Hepatocyte (in vitro differentiated cells): ENCODE measurements at regions not wholly inside any gene's neighbourhood (a gene's known extent, or its start where the extent isn't known, plus 50 kb on each side); places are given as distances from the start of the nearest gene placed in this dataset.

Experiments used
- DNase-seq: peaks from one replicate; pipeline ENCODE4 v3.0.0-alpha.2; 2016; ENCODE audit warnings: low spot score
- H2AFZ ChIP-seq: fragments of 200-600 bp; sonication (generic); 2 replicates; pipeline ENCODE4 v1.6.0; 2016; ENCODE audit warnings: antibody characterized with exemption, mild to moderate bottlenecking
- H3K27ac ChIP-seq: fragments of 200-600 bp; sonication (generic); 2 replicates; pipeline ENCODE4 v1.5.1; 2016; ENCODE audit warnings: mild to moderate bottlenecking
- H3K27me3 ChIP-seq: fragments of 200-600 bp; sonication (generic); 2 replicates; pipeline ENCODE4 v1.6.1; 2016
- H3K36me3 ChIP-seq: fragments of 200-600 bp; sonication (generic); replicated peaks from 2 replicates; pipeline ENCODE4 v1.5.1; 2016; ENCODE audit warnings: low read depth; ENCODE audit not compliant: insufficient read depth
- H3K4me1 ChIP-seq: fragments of 200-600 bp; sonication (generic); 2 replicates; pipeline ENCODE4 v1.5.1; 2016; ENCODE audit warnings: mild to moderate bottlenecking, moderate library complexity; ENCODE audit not compliant: insufficient read depth
- H3K4me2 ChIP-seq: fragments of 200-600 bp; sonication (generic); 2 replicates; pipeline ENCODE4 v1.6.0; 2016
- H3K4me3 ChIP-seq: fragments of 200-600 bp; sonication (generic); 2 replicates; pipeline ENCODE4 v1.5.1; 2016; ENCODE audit warnings: mild to moderate bottlenecking
- H3K79me2 ChIP-seq: fragments of 200-600 bp; sonication (generic); 2 replicates; pipeline ENCODE4 v1.6.0; 2017; ENCODE audit warnings: mild to moderate bottlenecking
- H3K9me2 ChIP-seq: fragments of 200-600 bp; sonication (generic); replicated peaks from 2 replicates; pipeline ENCODE4 v1.6.0; 2017; ENCODE audit warnings: mild to moderate bottlenecking; ENCODE audit not compliant: insufficient read depth
- H3K9me3 ChIP-seq: fragments of 200-600 bp; sonication (generic); 2 replicates; pipeline ENCODE4 v1.5.1; 2016; ENCODE audit warnings: low read depth, mild to moderate bottlenecking
- H4K20me1 ChIP-seq: fragments of 200-600 bp; sonication (generic); 2 replicates; pipeline ENCODE4 v1.6.0; 2016; ENCODE audit warnings: mild to moderate bottlenecking; ENCODE audit not compliant: insufficient read depth, poor library complexity, severe bottlenecking
- EZH2 ChIP-seq: fragments of 200-600 bp; sonication (generic); IDR thresholded peaks from 2 replicates; pipeline ENCODE4 v1.6.1; 2016; ENCODE audit warnings: antibody characterized with exemption, mild to moderate bottlenecking, borderline replicate concordance
- EZH2phosphoT487 ChIP-seq: fragments of 200-600 bp; sonication (generic); IDR thresholded peaks from one replicate; pipeline ENCODE4 v1.6.1; 2018; ENCODE audit warnings: antibody characterized with exemption, mild to moderate bottlenecking, low read depth, moderate library complexity; ENCODE audit not compliant: unreplicated experiment, severe bottlenecking
- WGBS: methylation state at CpG from one replicate; pipeline ENCODE4 v1.1.6; 2016; ENCODE audit warnings: low lambda C conversion rate; ENCODE audit errors: missing lambda C conversion rate; 5-methylcytosine and 5-hydroxymethylcytosine counted together
- TF ChIP-seq, protein P1 (sequence below): fragments of 200-600 bp; sonication (generic); IDR thresholded peaks from 2 replicates; pipeline ENCODE4 v1.5.1; 2016; ENCODE audit warnings: antibody characterized with exemption, mild to moderate bottlenecking; ENCODE audit not compliant: poor library complexity

DNA sequence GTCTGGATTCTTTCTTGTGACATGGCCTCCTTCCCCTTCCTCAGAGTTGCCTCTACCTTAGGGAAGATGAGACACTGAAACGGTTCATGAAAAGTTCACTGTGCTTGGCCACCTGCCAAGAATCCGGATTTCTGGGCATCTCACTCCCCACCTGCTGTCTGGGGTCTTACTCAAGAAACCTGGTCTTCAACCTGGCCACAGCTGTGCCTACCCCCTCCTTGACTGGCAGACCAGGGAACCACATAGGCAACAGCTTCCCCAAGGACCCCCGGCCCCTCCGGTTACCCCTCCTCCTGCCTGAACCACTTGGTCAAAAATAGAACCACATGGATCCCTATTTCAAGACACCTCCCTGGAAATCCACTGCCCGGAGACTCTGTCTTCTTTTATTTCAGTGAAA lies 58.7 kb upstream of the NANOS1 start:
- TF ChIP-seq EZH2 (no peak), EZH2phosphoT487 (no peak)
- TF ChIP-seq, protein P1, sequence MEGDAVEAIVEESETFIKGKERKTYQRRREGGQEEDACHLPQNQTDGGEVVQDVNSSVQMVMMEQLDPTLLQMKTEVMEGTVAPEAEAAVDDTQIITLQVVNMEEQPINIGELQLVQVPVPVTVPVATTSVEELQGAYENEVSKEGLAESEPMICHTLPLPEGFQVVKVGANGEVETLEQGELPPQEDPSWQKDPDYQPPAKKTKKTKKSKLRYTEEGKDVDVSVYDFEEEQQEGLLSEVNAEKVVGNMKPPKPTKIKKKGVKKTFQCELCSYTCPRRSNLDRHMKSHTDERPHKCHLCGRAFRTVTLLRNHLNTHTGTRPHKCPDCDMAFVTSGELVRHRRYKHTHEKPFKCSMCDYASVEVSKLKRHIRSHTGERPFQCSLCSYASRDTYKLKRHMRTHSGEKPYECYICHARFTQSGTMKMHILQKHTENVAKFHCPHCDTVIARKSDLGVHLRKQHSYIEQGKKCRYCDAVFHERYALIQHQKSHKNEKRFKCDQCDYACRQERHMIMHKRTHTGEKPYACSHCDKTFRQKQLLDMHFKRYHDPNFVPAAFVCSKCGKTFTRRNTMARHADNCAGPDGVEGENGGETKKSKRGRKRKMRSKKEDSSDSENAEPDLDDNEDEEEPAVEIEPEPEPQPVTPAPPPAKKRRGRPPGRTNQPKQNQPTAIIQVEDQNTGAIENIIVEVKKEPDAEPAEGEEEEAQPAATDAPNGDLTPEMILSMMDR = no peak
- Histone ChIP-seq H3K4me1 (no peaks in the 10 kb centered on the region), H2AFZ (no peak overlapping the region), H3K9me2 (no peaks in the 10 kb centered on the region), H4K20me1 (no peaks in the 10 kb centered on the region), H3K27me3 (no peaks in the 10 kb centered on the region), H3K9me3 (no peaks in the 10 kb centered on the region), H3K4me2 (no peak overlapping the region), H3K79me2 (no peaks in the 10 kb centered on the region), H3K4me3 (no peak overlapping the region), H3K27ac (no peak overlapping the region), H3K36me3 (no peaks in the 10 kb centered on the region)
- DNase-seq = no peak
- WGBS = 68% methylated on average over 5 of the region's 5 CpGs

- Histone ChIP-seq H3K36me3 (no peaks in the 10 kb centered on the region), H2AFZ (no peak overlapping the region), H3K9me3 (no peaks in the 10 kb centered on the region), H3K27ac (no peak overlapping the region), H3K27me3 (no peaks in the 10 kb centered on the region), H4K20me1 (no peaks in the 10 kb centered on the region), H3K9me2 (no peaks in the 10 kb centered on the region), H3K4me3 (no peak overlapping the region), H3K79me2 (no peaks in the 10 kb centered on the region), H3K4me1 (no peaks in the 10 kb centered on the region), H3K4me2 (no peak overlapping the region)
- DNase-seq = no peak
- TF ChIP-seq EZH2 (no peak), EZH2phosphoT487 (no peak)
- TF ChIP-seq, protein P1 = no peak
- 85% methylated on average over 7 of the region's 7 CpGs for WGBS
Observed at GRCh38 chr10:118971187-118971586, 58.3 kb upstream of the NANOS1 start.

DNA sequence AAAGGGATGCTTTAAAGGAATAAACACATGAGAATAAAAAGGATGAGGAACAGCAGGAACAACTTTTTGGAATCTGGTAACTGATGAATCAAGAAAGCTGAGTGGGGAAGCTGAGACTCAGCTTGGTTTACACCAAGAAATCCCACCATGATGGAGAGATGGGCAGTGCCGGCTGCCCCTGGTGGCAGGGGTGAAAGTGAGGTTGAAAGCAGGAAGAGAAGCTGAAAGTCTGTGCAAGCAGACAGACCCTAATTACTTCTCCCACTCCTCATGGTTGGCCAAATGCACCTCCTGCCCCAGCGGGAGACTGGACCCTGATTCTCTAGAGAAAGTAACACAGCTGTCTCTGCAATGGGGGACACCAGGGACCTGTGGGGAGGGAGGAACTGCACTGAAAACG lies 57.6 kb upstream of the NANOS1 start:
- H3K27ac ChIP-seq = no peak overlapping the region
- H3K36me3 ChIP-seq = no peaks in the 10 kb centered on the region
- H2AFZ ChIP-seq = no peak overlapping the region
- H3K9me3 ChIP-seq = no peaks in the 10 kb centered on the region
- H4K20me1 ChIP-seq = no peaks in the 10 kb centered on the region
- no peak for TF ChIP-seq EZH2
- TF ChIP-seq EZH2phosphoT487 = no peak
- TF ChIP-seq, protein P1 = no peak
- H3K9me2 ChIP-seq = no peaks in the 10 kb centered on the region
- no peaks in the 10 kb centered on the region for H3K27me3 ChIP-seq
- no peak overlapping the region for H3K4me2 ChIP-seq
- H3K4me3 ChIP-seq = no peak overlapping the region
- 78% methylated on average over 3 of the region's 3 CpGs for WGBS
- H3K79me2 ChIP-seq = no peaks in the 10 kb centered on the region
- no peak for DNase-seq
- H3K4me1 ChIP-seq = no peaks in the 10 kb centered on the region

- TF ChIP-seq EZH2 (no peak), EZH2phosphoT487 (no peak)
- TF ChIP-seq, protein P1 = no peak
- no peak overlapping the region for H3K4me3 ChIP-seq
- no peak overlapping the region for H2AFZ ChIP-seq
- no peaks in the 10 kb centered on the region for H3K9me2 ChIP-seq
- H3K27me3 ChIP-seq = no peaks in the 10 kb centered on the region
- DNase-seq = no peak
- no peaks in the 10 kb centered on the region for H3K36me3 ChIP-seq
- H3K27ac ChIP-seq = no peak overlapping the region
- H3K4me2 ChIP-seq = no peak overlapping the region
- 80% methylated on average over 1 of the region's 1 CpG for WGBS
- H3K9me3 ChIP-seq = no peaks in the 10 kb centered on the region
- no peaks in the 10 kb centered on the region for H3K4me1 ChIP-seq
- no peaks in the 10 kb centered on the region for H3K79me2 ChIP-seq
- H4K20me1 ChIP-seq = no peaks in the 10 kb centered on the region
Observed at GRCh38 chr10:118973744-118974143, 55.8 kb upstream of the NANOS1 start.
